Spleen (tissue), 7 donors: ENCODE measurements at regions not wholly inside any gene's neighbourhood (a gene's known extent, or its start where the extent isn't known, plus 50 kb on each side); places are given as distances from the start of the nearest gene placed in this dataset.

Experiments
- CTCF ChIP-seq, 11 experiments: fragments of 200-600 bp in 7 of 11; fragments of 450-650 bp in 4 of 11; sonication (generic) in 4 of 11; IDR thresholded peaks in 8 of 11; conservative IDR thresholded peaks in 3 of 11; 1 replicate in 7 of 11; 2 replicates in 4 of 11; pipeline versions ENCODE4 v1.4.0 to v1.8.0; 2016 to 2021; ENCODE audit warnings: antibody characterized with exemption in 11 of 11, inconsistent platforms in 4 of 11, mild to moderate bottlenecking in 1 of 11
- POLR2A ChIP-seq, 3 donors: fragments of 450-650 bp; IDR thresholded peaks; one replicate each; pipeline ENCODE4 v1.5.1; 2017; ENCODE audit warnings: antibody characterized with exemption in 3 of 3, mild to moderate bottlenecking in 1 of 3
- donor health status: DM: no; HTN: no; CAD: no; lungs with moderate emphysema.
- donor health status: DM: no; HTN: no; CAD: no.
- donor health status: DM: no; HTN: no; CAD: no.

- no peak for TF ChIP-seq CTCF (IDR thresholded peaks at IDR 0.05 in 8 of 11, conservative IDR thresholded peaks at IDR 0.05 in 3 of 11)
- TF ChIP-seq POLR2A (IDR thresholded peaks at IDR 0.05) = no peak
These were observed 123.1 kb upstream of the ARL4C start for GRCh38 chr2:234620018-234620417.
